Omental fat pad (tissue), 3 donors: ENCODE measurements at regions not wholly inside any gene's neighbourhood (a gene's known extent, or its start where the extent isn't known, plus 50 kb on each side); places are given as distances from the start of the nearest gene placed in this dataset.

Experiments
- ATAC-seq: fragments of 150-250 bp; one replicate; pipeline ENCODE4 v1.9.1; 2016; ENCODE audit warnings: mild to moderate bottlenecking, moderate library complexity; ENCODE audit not compliant: low FRiP score
- DNase-seq: peaks from one replicate; pipeline ENCODE4 v3.0.0-alpha.2; 2019; ENCODE audit warnings: low spot score
- CTCF ChIP-seq, 3 donors: fragments of 450-650 bp; IDR thresholded peaks; one replicate each; pipeline ENCODE4 v1.5.1; 2016 to 2017; ENCODE audit warnings: antibody characterized with exemption in 3 of 3, mild to moderate bottlenecking in 3 of 3, moderate library complexity in 2 of 3

- no peak for ATAC-seq
Measured at GRCh38 chr12:114045349-114045748, 79.2 kb upstream of the RBM19 start.

GRCh38 chr12:114041590-114041989 is 75.5 kb upstream of the RBM19 start:
- DNase-seq (no peak), ATAC-seq (no peak)
- no peak for TF ChIP-seq CTCF (IDR thresholded peaks at IDR 0.05)

More at GRCh38 chr12:114045349-114045748, 79.2 kb upstream of the RBM19 start:
- no peak for DNase-seq
- no peak for TF ChIP-seq CTCF (IDR thresholded peaks at IDR 0.05)

- no peak for TF ChIP-seq CTCF (IDR thresholded peaks at IDR 0.05)
- DNase-seq (no peak), ATAC-seq (no peak)
Measured at GRCh38 chr12:114041136-114041535, 75.0 kb upstream of the RBM19 start.

- no peak for TF ChIP-seq CTCF (IDR thresholded peaks at IDR 0.05)
- DNase-seq (no peak), ATAC-seq (no peak)
Measured at GRCh38 chr12:114038962-114039361, 72.8 kb upstream of the RBM19 start.

- TF ChIP-seq CTCF (IDR thresholded peaks at IDR 0.05) = no peak
- no peak for ATAC-seq
Measured at GRCh38 chr12:114032801-114033200, 66.7 kb upstream of the RBM19 start.

GRCh38 chr12:114030451-114030850 is 64.3 kb upstream of the RBM19 start:
- no peak for TF ChIP-seq CTCF (IDR thresholded peaks at IDR 0.05)
- ATAC-seq (no peak), DNase-seq (no peak)

More at GRCh38 chr12:114032801-114033200, 66.7 kb upstream of the RBM19 start:
- DNase-seq = no peak

GRCh38 chr12:114026805-114027204 is 60.7 kb upstream of the RBM19 start:
- no peak for DNase-seq
- ATAC-seq = no peak
- no peak for TF ChIP-seq CTCF (IDR thresholded peaks at IDR 0.05)
